Psoas muscle (tissue), 7 donors: ENCODE measurements at regions not wholly inside any gene's neighbourhood (a gene's known extent, or its start where the extent isn't known, plus 50 kb on each side); places are given as distances from the start of the nearest gene placed in this dataset.
"Not testable (repeated sequence)": the region's sequence is repeated elsewhere in the genome, so short reads cannot be mapped to it uniquely, and the experiment has no call there.

ENCODE experiments used
- ATAC-seq, 4 donors: fragments of 200-7000 bp; cut with Tn5 transposase; one replicate each; pipeline ENCODE4 v1.9.1; 2020; ENCODE audit warnings: moderate library complexity in 3 of 4, mild to moderate bottlenecking in 2 of 4
- DNase-seq, 2 donors: peaks; one replicate each; pipeline ENCODE4 v3.0.0-alpha.2; 2020
- H3K27ac ChIP-seq: fragments of 200-600 bp; one replicate; pipeline ENCODE4 v1.8.0; 2022
- H3K27me3 ChIP-seq, 3 donors: fragments of 200-600 bp in 1 of 3; one replicate each; pipeline versions ENCODE4 v1.6.1 to v1.8.0; 2013 to 2022; ENCODE audit warnings: low read length in 2 of 3, mild to moderate bottlenecking in 2 of 3, moderate library complexity in 1 of 3; ENCODE audit not compliant: insufficient read depth in 3 of 3
- H3K36me3 ChIP-seq, 2 donors: fragments of 200-600 bp in 1 of 2; one replicate each; pipeline versions ENCODE4 v1.6.1 to v1.8.0; 2013 to 2022; ENCODE audit warnings: low read depth in 1 of 2, mild to moderate bottlenecking in 1 of 2, moderate library complexity in 1 of 2; ENCODE audit not compliant: insufficient read depth in 1 of 2
- H3K4me1 ChIP-seq: fragments of 200-600 bp; one replicate; pipeline ENCODE4 v1.8.0; 2022
- H3K4me3 ChIP-seq: fragments of 200-600 bp; one replicate; pipeline ENCODE4 v1.8.0; 2022; ENCODE audit warnings: mild to moderate bottlenecking
- H3K9me3 ChIP-seq: fragments of 200-600 bp; one replicate; pipeline ENCODE4 v1.8.0; 2022
- CTCF ChIP-seq: fragments of 200-600 bp; IDR thresholded peaks from one replicate; pipeline ENCODE4 v1.8.0; 2022; ENCODE audit warnings: antibody characterized with exemption
- WGBS, 3 donors: extraction: QIAGEN DNeasy Blood & Tissue Kit; methylation state at CpG; one replicate each; pipeline versions ENCODE4 v1.1.6 to v1.1.7; 2013; 5-methylcytosine and 5-hydroxymethylcytosine counted together
- intact Hi-C, 2 donors: fragments of 100-400 bp; cut with DNase I; formaldehyde crosslinking; loops; one replicate each; pipeline versions ENCODE4 v1.11.0 to v1.14.2; 2022
- donor health status: healthy with polysubstance abuse.
- donor health status: DM: no; HTN: no; CAD: no; lungs with moderate emphysema.
- donor health status: Bipolar disorder and iron deficiency.
- donor health status: healthy.
- donor health status: DM: yes; HTN: yes; CAD: no.
- donor health status: DM: no; HTN: no; CAD: no.
- donor health status: DM: yes; HTN: yes; CAD: no.

GRCh38 chr14:86915406-86915805 is 1077.6 kb downstream of the GALC start:
- intact Hi-C loops = no loop called here
- no peak for TF ChIP-seq CTCF
- ATAC-seq = no peak
- WGBS, 3 donors = 20 to 38% (median 25%) methylated on average over 2 of the region's 2 CpGs
- no peak overlapping the region for H3K4me3 ChIP-seq
- H3K27ac ChIP-seq = no peak overlapping the region
- H3K4me1 ChIP-seq = no peaks in the 10 kb centered on the region
- no peaks in the 10 kb centered on the region for H3K27me3 ChIP-seq
- no peaks in the 10 kb centered on the region for H3K9me3 ChIP-seq
- H3K36me3 ChIP-seq = no peaks in the 10 kb centered on the region
- DNase-seq = no peak

GRCh38 chr14:86912709-86913108 is 1080.3 kb downstream of the GALC start:
- Histone ChIP-seq H3K27ac (no peak overlapping the region), H3K4me3 (no peak overlapping the region), H3K27me3 (no peaks in the 10 kb centered on the region), H3K4me1 (no peaks in the 10 kb centered on the region), H3K9me3 (no peaks in the 10 kb centered on the region), H3K36me3 (no peaks in the 10 kb centered on the region)
- ATAC-seq = no peak
- DNase-seq = no peak
- intact Hi-C loops = no loop called here
- TF ChIP-seq CTCF = no peak

- H3K36me3 ChIP-seq = no peaks in the 10 kb centered on the region
- no peak overlapping the region for H3K27ac ChIP-seq
- no peaks in the 10 kb centered on the region for H3K27me3 ChIP-seq
- WGBS, 3 donors = 26 to 43% (median 32%) methylated on average over 6 of the region's 6 CpGs
- ATAC-seq (no peak), DNase-seq (no peak)
- no peaks in the 10 kb centered on the region for H3K4me1 ChIP-seq
- no peak overlapping the region for H3K4me3 ChIP-seq
- intact Hi-C loops = no loop called here
- H3K9me3 ChIP-seq = no peaks in the 10 kb centered on the region
- TF ChIP-seq CTCF = no peak
Measured at GRCh38 chr14:86911486-86911885, 1081.5 kb downstream of the GALC start.

GRCh38 chr14:86905386-86905926 is 1087.5 kb downstream of the GALC start:
- DNase-seq = peak in 1 of 2 donors; percentile 39
- H3K27me3 ChIP-seq, H3K4me1 ChIP-seq, H3K27ac ChIP-seq, intact Hi-C loops, H3K36me3 ChIP-seq, ATAC-seq, H3K9me3 ChIP-seq, H3K4me3 ChIP-seq: not testable (repeated sequence)
- 95 to 99% (median 96%) methylated on average over 35 to 48 of the region's 48 CpGs for WGBS, 3 donors

- intact Hi-C loops = no loop called here
- Histone ChIP-seq H3K4me1 (no peaks in the 10 kb centered on the region), H3K27ac (no peak overlapping the region), H3K4me3 (no peak overlapping the region), H3K27me3 (no peaks in the 10 kb centered on the region), H3K36me3 (no peaks in the 10 kb centered on the region), H3K9me3 (no peaks in the 10 kb centered on the region)
- 60 to 72% (median 63%) methylated on average over 7 of the region's 7 CpGs for WGBS, 3 donors
- DNase-seq = no peak
- no peak for TF ChIP-seq CTCF
- ATAC-seq = no peak
Measured at GRCh38 chr14:86902176-86902950, 1090.6 kb downstream of the GALC start.
